ENCODE measurements at regions not wholly inside any gene's neighbourhood (a gene's known extent, or its start where the extent isn't known, plus 50 kb on each side); places are given as distances from the start of the nearest gene placed in this dataset.

GRCh38 chr1:59156051-59156450, 140.8 kb upstream of the FGGY start:
- intact Hi-C loops (cut with micrococcal nuclease): no loop called here

- intact Hi-C loops (cut with micrococcal nuclease): no loop called here
Measured at GRCh38 chr1:59156526-59157199, 140.2 kb upstream of the FGGY start.

GRCh38 chr1:59158321-59158720, 138.6 kb upstream of the FGGY start:
- intact Hi-C loops (cut with micrococcal nuclease): no loop called here

GRCh38 chr1:59159557-59160203, 137.2 kb upstream of the FGGY start:
- intact Hi-C loops (cut with micrococcal nuclease): no loop called here

GRCh38 chr1:59161136-59161535, 135.8 kb upstream of the FGGY start:
- intact Hi-C loops (cut with micrococcal nuclease): no loop called here

- intact Hi-C loops (cut with micrococcal nuclease): no loop called here
Measured at GRCh38 chr1:59162665-59163064, 134.2 kb upstream of the FGGY start.

- intact Hi-C loops (cut with micrococcal nuclease): no loop called here
Measured at GRCh38 chr1:59163268-59164092, 133.4 kb upstream of the FGGY start.

GRCh38 chr1:59164371-59164770, 132.5 kb upstream of the FGGY start:
- intact Hi-C loops (cut with micrococcal nuclease): no loop called here

- intact Hi-C loops (cut with micrococcal nuclease): no loop called here
Measured at GRCh38 chr1:59165353-59165752, 131.5 kb upstream of the FGGY start.

- intact Hi-C loops (cut with micrococcal nuclease): no loop called here
Measured at GRCh38 chr1:59169703-59170102, 127.2 kb upstream of the FGGY start.

- intact Hi-C loops (cut with micrococcal nuclease): no loop called here
Measured at GRCh38 chr1:59170659-59171058, 126.2 kb upstream of the FGGY start.

GRCh38 chr1:59171788-59172187, 125.1 kb upstream of the FGGY start:
- intact Hi-C loops (cut with micrococcal nuclease): no loop called here

- intact Hi-C loops (cut with micrococcal nuclease): no loop called here
Measured at GRCh38 chr1:59172693-59173092, 124.2 kb upstream of the FGGY start.

GRCh38 chr1:59173721-59174120, 123.2 kb upstream of the FGGY start:
- intact Hi-C loops (cut with micrococcal nuclease): loop anchor here (1.0 kb wide), 1 partner anchor 431 kb away; no protein-coding TSS in a partner anchor

GRCh38 chr1:59176471-59176870, 120.4 kb upstream of the FGGY start:
- intact Hi-C loops (cut with micrococcal nuclease): no loop called here

- intact Hi-C loops (cut with micrococcal nuclease): no loop called here
Measured at GRCh38 chr1:59177756-59178155, 119.1 kb upstream of the FGGY start.

- intact Hi-C loops (cut with micrococcal nuclease): no loop called here
Measured at GRCh38 chr1:59178339-59179187, 118.3 kb upstream of the FGGY start.

- intact Hi-C loops (cut with micrococcal nuclease): no loop called here
Measured at GRCh38 chr1:59179673-59180072, 117.2 kb upstream of the FGGY start.

GRCh38 chr1:59180735-59181134, 116.2 kb upstream of the FGGY start:
- intact Hi-C loops (cut with micrococcal nuclease): no loop called here

GRCh38 chr1:59183749-59184317, 113.1 kb upstream of the FGGY start:
- intact Hi-C loops (cut with micrococcal nuclease): no loop called here

GRCh38 chr1:59184365-59184905, 112.5 kb upstream of the FGGY start:
- intact Hi-C loops (cut with micrococcal nuclease): no loop called here

All from T-helper 1 cell treated with Interleukin-12 subunit alpha and Interleukin-12 subunit beta and Interleukin-4 antibody, amounts not matched to agents 30 ng/mL and 1 ng/mL, for 36 hours (primary cell).